Endothelial cell of umbilical vein (primary cell): ENCODE measurements at regions not wholly inside any gene's neighbourhood (a gene's known extent, or its start where the extent isn't known, plus 50 kb on each side); places are given as distances from the start of the nearest gene placed in this dataset.

Experiments used
- BruUV-seq: library from RNA; stranded (reverse); fragments of 400-500 nt; replicated peaks from 2 replicates; lab custom pipeline; 2021; lab: Mats Ljungman, UMichigan
- CTCF ChIA-PET: fragments of 300-600, 350-600 bp; sonication (Branson Sonifier 250); formaldehyde crosslinking; loops from one replicate; lab custom pipeline; 2021; ENCODE audit warnings: antibody characterized with exemption, inconsistent platforms; lab: Charles Lee
- POLR2A ChIA-PET: fragments of 300-600, 350-600 bp; sonication (Branson Sonifier 250); formaldehyde crosslinking; loops from one replicate; lab custom pipeline; 2021; ENCODE audit warnings: antibody characterized with exemption, inconsistent platforms; lab: Charles Lee
- DNase-seq: peaks from one replicate; pipeline ENCODE4 v3.0.0-alpha.2; 2011; ENCODE audit warnings: low read depth, low spot score
- FAIRE-seq: peaks from 2 replicates; lab custom pipeline; 2011; peaks lifted over from hg19 to GRCh38; lab: Jason Lieb, UNC
- H2AFZ ChIP-seq: 2 replicates; pipeline ENCODE4 v1.6.0; 2012; ENCODE audit warnings: low read depth, low read length, control low read depth, inconsistent platforms
- H3K27ac ChIP-seq: 2 replicates; pipeline ENCODE4 v1.5.1; 2011; ENCODE audit warnings: low read depth, mild to moderate bottlenecking, control low read depth, low read length, moderate library complexity; ENCODE audit not compliant: insufficient read depth
- H3K27me3 ChIP-seq, 2 experiments: 2 replicates each; pipeline versions ENCODE4 v1.6.0 to v1.6.1; 2011; ENCODE audit warnings: low read length in 2 of 2, mixed read lengths in 1 of 2; ENCODE audit not compliant: control insufficient read depth in 2 of 2, insufficient read depth in 2 of 2
- H3K36me3 ChIP-seq, 2 experiments: 2 replicates in 1 of 2; 3 replicates in 1 of 2; pipeline ENCODE4 v1.5.1; 2011; ENCODE audit warnings: low read length in 2 of 2, mild to moderate bottlenecking in 1 of 2, moderate library complexity in 1 of 2; ENCODE audit not compliant: control insufficient read depth in 2 of 2, insufficient read depth in 2 of 2; ENCODE audit errors: extremely low read depth in 1 of 2
- H3K4me1 ChIP-seq: 3 replicates; pipeline ENCODE4 v1.5.1; 2011; ENCODE audit warnings: mild to moderate bottlenecking, low read length; ENCODE audit not compliant: control insufficient read depth, insufficient read depth; ENCODE audit errors: extremely low read depth
- H3K4me2 ChIP-seq: 2 replicates; pipeline ENCODE4 v1.6.1; 2011; ENCODE audit warnings: low read length, control low read depth, mixed read lengths; ENCODE audit not compliant: insufficient read depth
- H3K4me3 ChIP-seq, 3 experiments: fragments of 200-600 bp in 1 of 3; sonication (generic), shearing (Covaris generic) in 1 of 3; replicated peaks in 1 of 3; 2 replicates each; pipeline ENCODE4 v1.5.1; 2011 to 2016; ENCODE audit warnings: control low read depth in 3 of 3, low read length in 3 of 3, mild to moderate bottlenecking in 2 of 3, inconsistent platforms in 1 of 3, low read depth in 1 of 3, moderate library complexity in 1 of 3; ENCODE audit not compliant: insufficient read depth in 1 of 3
- H3K79me2 ChIP-seq: 2 replicates; pipeline ENCODE4 v1.6.0; 2012; ENCODE audit warnings: low read length, inconsistent platforms; ENCODE audit not compliant: control insufficient read depth, insufficient read depth
- H3K9ac ChIP-seq: replicated peaks from 2 replicates; pipeline ENCODE3; 2011; ENCODE audit warnings: low read length, control low read depth; ENCODE audit not compliant: insufficient read depth; ENCODE audit errors: extremely low read depth
- H3K9me1 ChIP-seq: replicated peaks from 3 replicates; pipeline ENCODE4 v1.6.0; 2011; ENCODE audit warnings: mild to moderate bottlenecking, low read length; ENCODE audit not compliant: control insufficient read depth, insufficient read depth; ENCODE audit errors: extremely low read depth
- H3K9me3 ChIP-seq: replicated peaks from 2 replicates; pipeline ENCODE4 v1.5.1; 2012; ENCODE audit warnings: low read length, inconsistent platforms; ENCODE audit not compliant: control insufficient read depth, insufficient read depth
- H4K20me1 ChIP-seq: replicated peaks from 2 replicates; pipeline ENCODE3; 2011; ENCODE audit warnings: mild to moderate bottlenecking, low read length; ENCODE audit not compliant: control insufficient read depth, insufficient read depth; ENCODE audit errors: extremely low read depth
- EZH2 ChIP-seq: IDR thresholded peaks from 2 replicates; pipeline ENCODE4 v1.6.1; 2012; ENCODE audit warnings: borderline replicate concordance, low read depth, mild to moderate bottlenecking, moderate library complexity, low read length, inconsistent platforms; ENCODE audit not compliant: severe bottlenecking
- FOS ChIP-seq: IDR thresholded peaks from 2 replicates; pipeline ENCODE4 v1.6.1; 2011; ENCODE audit warnings: mild to moderate bottlenecking, low read length, moderate library complexity, borderline replicate concordance; ENCODE audit not compliant: insufficient read depth
- GATA2 ChIP-seq: IDR thresholded peaks from 2 replicates; pipeline ENCODE4 v1.7.0; 2011; ENCODE audit warnings: low read depth, mild to moderate bottlenecking, moderate library complexity, mixed read lengths, low read length; ENCODE audit not compliant: insufficient read length, insufficient read depth
- JUN ChIP-seq: IDR thresholded peaks from 2 replicates; pipeline ENCODE4 v1.6.1; 2011; ENCODE audit warnings: borderline replicate concordance, low read depth; ENCODE audit not compliant: insufficient read length, insufficient read depth
- MYC ChIP-seq: IDR thresholded peaks from one replicate; pipeline ENCODE4 v1.6.1; 2011; ENCODE audit warnings: mild to moderate bottlenecking, low read depth, low read length
- POLR2A ChIP-seq: IDR thresholded peaks from 2 replicates; pipeline ENCODE4 v1.6.1; 2012; ENCODE audit warnings: low read depth, mild to moderate bottlenecking, control low read depth, low read length
- POLR2AphosphoS5 ChIP-seq: IDR thresholded peaks from 2 replicates; pipeline ENCODE4 v1.6.1; 2012; ENCODE audit warnings: low read depth, mild to moderate bottlenecking, control low read depth, low read length, moderate library complexity; ENCODE audit not compliant: insufficient read depth
- dilution Hi-C: fragments of 300-500 bp; cut with MboI; formaldehyde crosslinking; loops from one replicate; pipeline ENCODE4 v1.15.0; 2019; ENCODE audit warnings: low sequenced_read_pairs; ENCODE audit not compliant: extremely low pct_ligation_motif_present
- intact Hi-C: fragments of 100-400 bp; cut with micrococcal nuclease; formaldehyde crosslinking; loops from one replicate; pipeline ENCODE4 v1.10.0; 2022
- TF ChIP-seq, protein P1 (sequence below): IDR thresholded peaks from 2 replicates; pipeline ENCODE4 v1.6.1; 2011; ENCODE audit not compliant: insufficient read depth, insufficient read length
- TF ChIP-seq, protein P2 (sequence below), 2 donors: IDR thresholded peaks; 1 replicate in 1 of 2; 2 replicates in 1 of 2; pipeline ENCODE4 v1.5.1; 2011; ENCODE audit warnings: low read length in 2 of 2, mild to moderate bottlenecking in 2 of 2, moderate library complexity in 2 of 2, control low read depth in 1 of 2, inconsistent platforms in 1 of 2, low read depth in 1 of 2; ENCODE audit not compliant: insufficient read depth in 1 of 2; ENCODE audit errors: extremely low read depth in 1 of 2

DNA sequence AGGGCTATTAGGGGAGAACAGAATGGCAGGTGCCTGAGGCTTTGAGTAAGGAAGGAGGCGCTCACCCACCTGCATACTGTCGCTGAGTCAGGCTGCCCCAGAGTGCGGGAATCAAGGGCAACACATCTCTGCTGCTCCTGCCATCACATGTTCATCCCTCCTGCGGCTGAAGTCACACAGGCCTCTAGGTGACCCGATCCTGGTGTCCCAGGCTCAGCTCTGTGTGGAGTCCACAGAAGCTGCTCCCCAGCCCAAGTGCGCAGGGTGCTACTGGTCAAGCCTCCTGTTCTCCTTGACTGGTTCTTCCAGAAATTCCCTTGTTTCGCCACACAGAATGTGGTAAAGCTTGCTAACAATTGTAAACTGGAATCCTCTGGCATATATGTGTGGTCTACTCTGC, 96.9 kb upstream of the IL6 start:
- FAIRE-seq (no peak), DNase-seq (no peak)
- peaks cover 42% of the 10 kb centered on the region for H3K4me1 ChIP-seq
- no peak overlapping the region for H3K27ac ChIP-seq
- TF ChIP-seq, protein P1, sequence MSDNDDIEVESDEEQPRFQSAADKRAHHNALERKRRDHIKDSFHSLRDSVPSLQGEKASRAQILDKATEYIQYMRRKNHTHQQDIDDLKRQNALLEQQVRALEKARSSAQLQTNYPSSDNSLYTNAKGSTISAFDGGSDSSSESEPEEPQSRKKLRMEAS = no peak
- TF ChIP-seq MYC (no peak), POLR2A (no peak), EZH2 (no peak), GATA2 (no peak)
- no peak overlapping the region for H3K4me3 ChIP-seq
- no peaks in the 10 kb centered on the region for H3K79me2 ChIP-seq
- no peaks in the 10 kb centered on the region for H3K9me3 ChIP-seq
- no peaks in the 10 kb centered on the region for H3K27me3 ChIP-seq
- ChIA-PET CTCF (no interaction called here), POLR2A (no interaction called here)
- dilution Hi-C loops = no loop called here
- H3K4me2 ChIP-seq = no peak overlapping the region
- no peak overlapping the region for H2AFZ ChIP-seq
- H3K9me1 ChIP-seq = no peaks in the 10 kb centered on the region
- BruUV-seq = no TSS peak
- H3K36me3 ChIP-seq = no peaks in the 10 kb centered on the region
- intact Hi-C loops = no loop called here
- no peaks in the 10 kb centered on the region for H4K20me1 ChIP-seq
- H3K9ac ChIP-seq = no peak overlapping the region

DNA sequence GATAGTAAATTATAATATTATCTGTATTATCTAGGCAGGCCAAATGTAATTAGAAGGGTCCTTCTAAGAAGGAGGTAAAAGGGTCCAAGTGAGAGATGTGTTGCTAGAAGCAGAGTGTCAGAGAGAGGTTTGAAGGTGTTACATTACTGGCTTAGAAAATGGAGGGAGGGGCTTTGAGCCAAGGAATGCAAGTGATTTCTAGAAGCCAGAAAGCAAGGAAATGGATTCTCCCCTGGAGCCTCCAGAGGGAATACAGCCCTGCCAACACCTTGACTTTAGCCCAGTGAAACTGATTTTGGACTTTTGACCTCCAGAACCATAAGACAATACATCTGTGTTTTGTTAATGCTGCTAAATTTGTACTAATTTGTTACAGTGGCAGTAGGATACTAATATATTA, 97.9 kb upstream of the IL6 start:
- H3K9me3 ChIP-seq = no peaks in the 10 kb centered on the region
- ChIA-PET POLR2A (no interaction called here), CTCF (no interaction called here)
- FAIRE-seq = no peak
- no peak for DNase-seq
- H3K79me2 ChIP-seq = no peaks in the 10 kb centered on the region
- dilution Hi-C loops = no loop called here
- no peak overlapping the region for H3K4me3 ChIP-seq
- no peak overlapping the region for H3K27ac ChIP-seq
- H4K20me1 ChIP-seq = no peaks in the 10 kb centered on the region
- no peaks in the 10 kb centered on the region for H3K27me3 ChIP-seq
- intact Hi-C loops = no loop called here
- no peak overlapping the region for H2AFZ ChIP-seq
- H3K4me1 ChIP-seq = peaks cover 40% of the 10 kb centered on the region
- BruUV-seq = no TSS peak
- H3K4me2 ChIP-seq = no peak overlapping the region
- H3K9ac ChIP-seq = no peak overlapping the region
- H3K36me3 ChIP-seq = no peaks in the 10 kb centered on the region
- TF ChIP-seq, protein P2, sequence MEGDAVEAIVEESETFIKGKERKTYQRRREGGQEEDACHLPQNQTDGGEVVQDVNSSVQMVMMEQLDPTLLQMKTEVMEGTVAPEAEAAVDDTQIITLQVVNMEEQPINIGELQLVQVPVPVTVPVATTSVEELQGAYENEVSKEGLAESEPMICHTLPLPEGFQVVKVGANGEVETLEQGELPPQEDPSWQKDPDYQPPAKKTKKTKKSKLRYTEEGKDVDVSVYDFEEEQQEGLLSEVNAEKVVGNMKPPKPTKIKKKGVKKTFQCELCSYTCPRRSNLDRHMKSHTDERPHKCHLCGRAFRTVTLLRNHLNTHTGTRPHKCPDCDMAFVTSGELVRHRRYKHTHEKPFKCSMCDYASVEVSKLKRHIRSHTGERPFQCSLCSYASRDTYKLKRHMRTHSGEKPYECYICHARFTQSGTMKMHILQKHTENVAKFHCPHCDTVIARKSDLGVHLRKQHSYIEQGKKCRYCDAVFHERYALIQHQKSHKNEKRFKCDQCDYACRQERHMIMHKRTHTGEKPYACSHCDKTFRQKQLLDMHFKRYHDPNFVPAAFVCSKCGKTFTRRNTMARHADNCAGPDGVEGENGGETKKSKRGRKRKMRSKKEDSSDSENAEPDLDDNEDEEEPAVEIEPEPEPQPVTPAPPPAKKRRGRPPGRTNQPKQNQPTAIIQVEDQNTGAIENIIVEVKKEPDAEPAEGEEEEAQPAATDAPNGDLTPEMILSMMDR (IDR thresholded peaks at IDR 0.05; ENCODE audit: extremely low read depth in 1 of 2, insufficient read depth in 1 of 2, low read depth in 1 of 2, low read length in 2 of 2) = no peak
- TF ChIP-seq EZH2 = no peak
- TF ChIP-seq JUN = no peak
- TF ChIP-seq, protein P1 = no peak
- no peak for TF ChIP-seq GATA2
- TF ChIP-seq POLR2AphosphoS5 = no peak
- TF ChIP-seq MYC = no peak
- TF ChIP-seq FOS = no peak
- TF ChIP-seq POLR2A = no peak
- H3K9me1 ChIP-seq = no peaks in the 10 kb centered on the region
